A549 (cell line): ENCODE measurements at regions not wholly inside any gene's neighbourhood (a gene's known extent, or its start where the extent isn't known, plus 50 kb on each side); places are given as distances from the start of the nearest gene placed in this dataset.

Experiments
- ATAC-seq, 2 experiments: fragments of 200-7000 bp in 1 of 2; fragments of >200 bp in 1 of 2; cut with Nextera tagmentation in 1 of 2; cut with Tn5 transposase in 1 of 2; 3 replicates each; pipeline versions ENCODE4 v1.8.0 to v1.9.1; 2018 to 2020; ENCODE audit warnings: mild to moderate bottlenecking in 1 of 2, moderate library complexity in 1 of 2
- CTCF ChIA-PET: fragments of 300-600 bp; sonication (Branson Sonifier 250); formaldehyde crosslinking; extraction: SDS; loops from one replicate; lab custom pipeline; 2021; ENCODE audit warnings: antibody characterized with exemption, inconsistent platforms; lab: Yijun Ruan, JAX
- POLR2A ChIA-PET: fragments of 350-600 bp; formaldehyde crosslinking; extraction: SDS; loops from one replicate; lab custom pipeline; 2021; ENCODE audit warnings: antibody characterized with exemption, inconsistent platforms; lab: Yijun Ruan, JAX
- DNase-seq, 2 experiments: peaks; one replicate each; pipeline versions ENCODE4 v3.0.0 to v3.0.0-alpha.2; 2011 to 2016; ENCODE audit warnings: low read depth in 1 of 2, low spot score in 1 of 2
- FAIRE-seq: peaks from 2 replicates; lab custom pipeline; 2011; peaks lifted over from hg19 to GRCh38; lab: Jason Lieb, UNC
- H3K27ac ChIP-seq, 2 experiments: fragments of >200 bp; sonication (Bioruptor Twin); formaldehyde crosslinking; 3 replicates each; pipeline ENCODE4 v1.5.1; 2016 to 2017
- H3K4me1 ChIP-seq: fragments of >200 bp; sonication (Bioruptor Twin); formaldehyde crosslinking; 3 replicates; pipeline ENCODE4 v1.6.1; 2016
- H3K4me2 ChIP-seq: fragments of >200 bp; sonication (Bioruptor Twin); formaldehyde crosslinking; 3 replicates; pipeline ENCODE4 v1.6.1; 2016
- H3K4me3 ChIP-seq: fragments of >200 bp; sonication (Bioruptor Twin); formaldehyde crosslinking; 3 replicates; pipeline ENCODE4 v1.5.1; 2016
- H3K9me3 ChIP-seq: fragments of >200 bp; sonication (Bioruptor Twin); formaldehyde crosslinking; 3 replicates; pipeline ENCODE4 v1.6.1; 2016
- ATOH8 ChIP-seq: fragments of 250-450 bp; sonication (Bioruptor Pico); IDR thresholded peaks from 2 replicates; pipeline ENCODE4 v1.5.0; 2020; ENCODE audit warnings: low read depth, mild to moderate bottlenecking, moderate library complexity
- BCL3 ChIP-seq: fragments of >200 bp; sonication (Bioruptor Twin); formaldehyde crosslinking; IDR thresholded peaks from 3 replicates; pipeline ENCODE4 v1.6.1; 2016
- CBX2 ChIP-seq: fragments of 200-600 bp; sonication (generic); IDR thresholded peaks from 2 replicates; pipeline ENCODE4 v1.6.1; 2016; ENCODE audit warnings: low read depth, mild to moderate bottlenecking, borderline replicate concordance
- CBX8 ChIP-seq: fragments of 200-600 bp; sonication (generic); IDR thresholded peaks from 2 replicates; pipeline ENCODE4 v1.6.1; 2016
- CEBPB ChIP-seq, 2 experiments: fragments of >200 bp in 1 of 2; sonication (Bioruptor Twin) in 1 of 2; formaldehyde crosslinking in 1 of 2; IDR thresholded peaks; 2 replicates each; pipeline ENCODE4 v1.6.1; 2012 to 2016
- EHF ChIP-seq: fragments of 250-450 bp; sonication (Bioruptor Pico); IDR thresholded peaks from 2 replicates; pipeline ENCODE4 v1.5.0; 2020; ENCODE audit warnings: mild to moderate bottlenecking
- ELK1 ChIP-seq: fragments of 150-350 bp; IDR thresholded peaks from 2 replicates; pipeline ENCODE4 v1.6.1; 2014; ENCODE audit warnings: low read depth, mild to moderate bottlenecking, low read length
- GATA3 ChIP-seq: IDR thresholded peaks from 2 replicates; pipeline ENCODE4 v1.6.1; 2012; ENCODE audit warnings: borderline replicate concordance
- HES2 ChIP-seq: fragments of >200 bp; sonication (Bioruptor Twin); formaldehyde crosslinking; IDR thresholded peaks from 2 replicates; pipeline ENCODE4 v1.6.1; 2016
- HMGXB4 ChIP-seq: fragments of 250-450 bp; sonication (Bioruptor Pico); IDR thresholded peaks from 2 replicates; pipeline ENCODE4 v1.5.0; 2021; ENCODE audit warnings: mild to moderate bottlenecking, moderate library complexity, borderline replicate concordance
- HOXA7 ChIP-seq: fragments of 250-450 bp; sonication (Bioruptor Pico); IDR thresholded peaks from 2 replicates; pipeline ENCODE4 v1.5.0; 2020; ENCODE audit warnings: mild to moderate bottlenecking, moderate library complexity
- JUNB ChIP-seq: fragments of >200 bp; sonication (Bioruptor Twin); formaldehyde crosslinking; IDR thresholded peaks from 2 replicates; pipeline ENCODE4 v1.6.1; 2016
- KDM1A ChIP-seq: fragments of 200-600 bp; sonication (generic); IDR thresholded peaks from 2 replicates; pipeline ENCODE4 v1.6.1; 2016; ENCODE audit warnings: low read depth, mild to moderate bottlenecking
- NPAS2 ChIP-seq: fragments of 250-450 bp; sonication (Bioruptor Pico); IDR thresholded peaks from 2 replicates; pipeline ENCODE4 v1.8.0; 2022; ENCODE audit warnings: mild to moderate bottlenecking, moderate library complexity, borderline replicate concordance
- RCOR1 ChIP-seq: fragments of 150-350 bp; IDR thresholded peaks from 2 replicates; pipeline ENCODE4 v1.6.1; 2014; ENCODE audit warnings: antibody characterized with exemption, low read length, low read depth
- REST ChIP-seq: fragments of 200-600 bp; sonication (generic); IDR thresholded peaks from 2 replicates; pipeline ENCODE4 v1.6.1; 2016; ENCODE audit warnings: antibody characterized with exemption, mild to moderate bottlenecking, moderate library complexity
- RFX5 ChIP-seq: fragments of 450-650 bp; IDR thresholded peaks from 2 replicates; pipeline ENCODE4 v1.7.1; 2014; ENCODE audit warnings: antibody characterized with exemption, mild to moderate bottlenecking, moderate library complexity
- TFCP2L1 ChIP-seq: fragments of 250-450 bp; sonication (Bioruptor Pico); IDR thresholded peaks from 2 replicates; pipeline ENCODE4 v1.5.0; 2021; ENCODE audit warnings: mild to moderate bottlenecking
- WGBS: methylation state at CpG from one replicate; pipeline ENCODE4 v1.1.6; 2017; ENCODE audit errors: missing lambda C conversion rate; 5-methylcytosine and 5-hydroxymethylcytosine counted together

GRCh38 chr16:74029115-74029792, 267.4 kb upstream of the PSMD7 start:
- Histone ChIP-seq H3K4me1 (no peaks in the 10 kb centered on the region), H3K9me3 (no peaks in the 10 kb centered on the region), H3K27ac (no peak overlapping the region), H3K4me3 (no peak overlapping the region), H3K4me2 (no peak overlapping the region)
- 26% methylated on average over 9 of the region's 9 CpGs for WGBS
- ChIA-PET CTCF (interaction anchor here (0.6 to 1.4 kb wide), 2 partner anchors 10 to 78 kb away, joined by 4 read pairs; no protein-coding TSS in a partner anchor), POLR2A (no interaction called here)
- no peak for TF ChIP-seq NPAS2
- TF ChIP-seq RCOR1: no peak
- TF ChIP-seq HES2: no peak
- TF ChIP-seq EHF: no peak
- TF ChIP-seq BCL3: no peak
- no peak for TF ChIP-seq GATA3
- TF ChIP-seq ATOH8 (CRISPR knock-in tag): no peak
- TF ChIP-seq CBX2: no peak
- no peak for TF ChIP-seq REST
- TF ChIP-seq KDM1A: no peak
- no peak for TF ChIP-seq TFCP2L1 (CRISPR knock-in tag)
- TF ChIP-seq JUNB: no peak
- TF ChIP-seq CBX8: no peak
- no peak for TF ChIP-seq HMGXB4 (CRISPR knock-in tag)
- no peak for TF ChIP-seq HOXA7 (CRISPR knock-in tag)
- no peak for TF ChIP-seq RFX5
- TF ChIP-seq ELK1: no peak
- no peak for TF ChIP-seq CEBPB (IDR thresholded peaks at IDR 0.05)
- FAIRE-seq (no peak), ATAC-seq (no peak), DNase-seq (no peak)
